Glutamatergic neuron (in vitro differentiated cells): ENCODE measurements at regions not wholly inside any gene's neighbourhood (a gene's known extent, or its start where the extent isn't known, plus 50 kb on each side); places are given as distances from the start of the nearest gene placed in this dataset.

ENCODE experiments used
- DNase-seq: peaks from one replicate; pipeline ENCODE4 v3.0.0; 2022
- H3K27ac Mint-ChIP-seq: one replicate; pipeline ENCODE4 v1.8.0; 2020; ENCODE audit warnings: mild to moderate bottlenecking, mixed read lengths, inconsistent platforms; ENCODE audit not compliant: unreplicated experiment
- H3K27me3 Mint-ChIP-seq: one replicate; pipeline ENCODE4 v1.8.0; 2020; ENCODE audit warnings: mild to moderate bottlenecking, moderate library complexity, mixed read lengths, inconsistent platforms; ENCODE audit not compliant: unreplicated experiment
- H3K36me3 Mint-ChIP-seq: one replicate; pipeline ENCODE4 v1.8.0; 2020; ENCODE audit warnings: mild to moderate bottlenecking, mixed read lengths, inconsistent platforms; ENCODE audit not compliant: unreplicated experiment
- H3K4me1 Mint-ChIP-seq: one replicate; pipeline ENCODE4 v1.8.0; 2020; ENCODE audit warnings: mild to moderate bottlenecking, low read depth, mixed read lengths, inconsistent platforms; ENCODE audit not compliant: unreplicated experiment
- H3K4me3 Mint-ChIP-seq: one replicate; pipeline ENCODE4 v1.8.0; 2020; ENCODE audit warnings: mild to moderate bottlenecking, mixed read lengths, inconsistent platforms; ENCODE audit not compliant: unreplicated experiment
- H3K9me3 Mint-ChIP-seq: one replicate; pipeline ENCODE4 v1.8.0; 2020; ENCODE audit warnings: mild to moderate bottlenecking, moderate library complexity, mixed read lengths, inconsistent platforms; ENCODE audit not compliant: unreplicated experiment
- TF ChIP-seq, protein P1 (sequence below): fragments of 200-600 bp; sonication (generic); IDR thresholded peaks from one replicate; pipeline ENCODE4 v1.5.0; 2021; ENCODE audit not compliant: partially characterized antibody, unreplicated experiment

DNA sequence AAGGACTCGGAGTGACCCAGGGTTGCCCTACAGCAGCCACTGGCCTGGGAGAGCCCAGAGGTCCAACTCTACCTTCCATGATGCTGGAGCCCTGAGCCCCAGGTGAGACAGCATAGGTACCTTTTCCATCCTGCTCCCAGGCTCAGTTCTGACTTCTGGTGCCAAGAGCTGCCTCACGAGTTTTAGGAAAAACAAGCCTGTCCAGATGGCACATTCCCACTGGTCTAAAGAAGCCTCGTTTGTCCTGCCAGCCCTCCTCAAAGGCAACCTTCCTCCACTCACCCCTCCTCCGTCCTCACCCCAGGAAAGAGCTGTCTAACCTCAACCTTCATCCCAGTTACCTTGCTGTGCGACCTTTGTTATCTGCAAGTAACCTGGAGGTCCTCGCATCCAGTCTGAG is 53.5 kb upstream of the PRELP start:
- Mint-ChIP-seq H3K4me1 (peaks cover 16% of the 10 kb centered on the region), H3K36me3 (no peaks in the 10 kb centered on the region), H3K4me3 (no peak overlapping the region), H3K27me3 (peaks cover 6% of the 10 kb centered on the region), H3K9me3 (peaks cover 4% of the 10 kb centered on the region), H3K27ac (no peak overlapping the region)
- TF ChIP-seq, protein P1, sequence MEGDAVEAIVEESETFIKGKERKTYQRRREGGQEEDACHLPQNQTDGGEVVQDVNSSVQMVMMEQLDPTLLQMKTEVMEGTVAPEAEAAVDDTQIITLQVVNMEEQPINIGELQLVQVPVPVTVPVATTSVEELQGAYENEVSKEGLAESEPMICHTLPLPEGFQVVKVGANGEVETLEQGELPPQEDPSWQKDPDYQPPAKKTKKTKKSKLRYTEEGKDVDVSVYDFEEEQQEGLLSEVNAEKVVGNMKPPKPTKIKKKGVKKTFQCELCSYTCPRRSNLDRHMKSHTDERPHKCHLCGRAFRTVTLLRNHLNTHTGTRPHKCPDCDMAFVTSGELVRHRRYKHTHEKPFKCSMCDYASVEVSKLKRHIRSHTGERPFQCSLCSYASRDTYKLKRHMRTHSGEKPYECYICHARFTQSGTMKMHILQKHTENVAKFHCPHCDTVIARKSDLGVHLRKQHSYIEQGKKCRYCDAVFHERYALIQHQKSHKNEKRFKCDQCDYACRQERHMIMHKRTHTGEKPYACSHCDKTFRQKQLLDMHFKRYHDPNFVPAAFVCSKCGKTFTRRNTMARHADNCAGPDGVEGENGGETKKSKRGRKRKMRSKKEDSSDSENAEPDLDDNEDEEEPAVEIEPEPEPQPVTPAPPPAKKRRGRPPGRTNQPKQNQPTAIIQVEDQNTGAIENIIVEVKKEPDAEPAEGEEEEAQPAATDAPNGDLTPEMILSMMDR, result no peak
- no peak for DNase-seq

DNA sequence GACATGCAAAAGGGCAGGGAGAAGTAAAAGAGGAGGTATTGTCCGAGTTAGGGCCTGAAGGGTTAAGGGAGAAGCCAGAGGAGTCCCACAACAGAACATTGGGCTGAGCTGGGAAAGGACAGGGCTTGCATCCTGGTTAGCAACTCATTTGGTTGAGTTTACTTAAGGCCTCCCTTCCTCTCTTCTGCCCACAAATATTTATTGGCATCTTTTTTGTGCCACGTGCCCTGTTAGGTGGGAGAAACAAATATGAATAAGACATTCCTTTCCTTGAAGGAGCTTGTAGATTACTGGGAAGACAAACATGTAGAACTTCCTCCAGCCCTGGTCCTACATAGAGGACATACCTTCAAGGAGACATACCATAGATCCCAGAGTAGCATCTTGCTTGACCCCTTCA is 53.0 kb upstream of the PRELP start:
- Mint-ChIP-seq H3K27me3 (peaks cover 6% of the 10 kb centered on the region), H3K36me3 (no peaks in the 10 kb centered on the region), H3K27ac (no peak overlapping the region), H3K4me3 (no peak overlapping the region), H3K4me1 (peaks cover 18% of the 10 kb centered on the region), H3K9me3 (peaks cover 4% of the 10 kb centered on the region)
- DNase-seq, result no peak
- TF ChIP-seq, protein P1, result no peak

DNA sequence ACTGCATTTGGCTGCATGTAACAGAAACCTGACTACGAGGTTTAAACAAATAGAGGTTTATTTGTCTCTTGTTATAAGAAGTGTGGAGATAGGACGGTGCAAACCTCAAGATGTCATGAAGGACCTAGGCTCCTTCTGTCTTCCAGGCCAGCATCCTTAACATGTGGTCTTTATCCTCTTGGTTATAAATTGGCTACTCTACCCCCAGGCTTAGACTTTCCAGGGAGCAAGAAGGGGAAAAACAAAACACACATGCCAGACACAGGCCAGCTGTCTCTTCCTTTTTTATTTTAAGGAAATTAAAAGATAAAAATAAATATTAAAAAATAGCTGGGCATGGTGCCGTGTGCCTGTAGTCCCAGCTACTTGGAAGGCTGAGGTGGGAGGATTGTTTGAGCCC is 51.3 kb upstream of the PRELP start:
- Mint-ChIP-seq H3K4me3 (no peak overlapping the region), H3K9me3 (peaks cover 4% of the 10 kb centered on the region), H3K36me3 (no peaks in the 10 kb centered on the region), H3K27me3 (peaks cover 6% of the 10 kb centered on the region), H3K4me1 (peaks cover 18% of the 10 kb centered on the region), H3K27ac (no peak overlapping the region)
- DNase-seq, result no peak
- TF ChIP-seq, protein P1, result no peak

DNA sequence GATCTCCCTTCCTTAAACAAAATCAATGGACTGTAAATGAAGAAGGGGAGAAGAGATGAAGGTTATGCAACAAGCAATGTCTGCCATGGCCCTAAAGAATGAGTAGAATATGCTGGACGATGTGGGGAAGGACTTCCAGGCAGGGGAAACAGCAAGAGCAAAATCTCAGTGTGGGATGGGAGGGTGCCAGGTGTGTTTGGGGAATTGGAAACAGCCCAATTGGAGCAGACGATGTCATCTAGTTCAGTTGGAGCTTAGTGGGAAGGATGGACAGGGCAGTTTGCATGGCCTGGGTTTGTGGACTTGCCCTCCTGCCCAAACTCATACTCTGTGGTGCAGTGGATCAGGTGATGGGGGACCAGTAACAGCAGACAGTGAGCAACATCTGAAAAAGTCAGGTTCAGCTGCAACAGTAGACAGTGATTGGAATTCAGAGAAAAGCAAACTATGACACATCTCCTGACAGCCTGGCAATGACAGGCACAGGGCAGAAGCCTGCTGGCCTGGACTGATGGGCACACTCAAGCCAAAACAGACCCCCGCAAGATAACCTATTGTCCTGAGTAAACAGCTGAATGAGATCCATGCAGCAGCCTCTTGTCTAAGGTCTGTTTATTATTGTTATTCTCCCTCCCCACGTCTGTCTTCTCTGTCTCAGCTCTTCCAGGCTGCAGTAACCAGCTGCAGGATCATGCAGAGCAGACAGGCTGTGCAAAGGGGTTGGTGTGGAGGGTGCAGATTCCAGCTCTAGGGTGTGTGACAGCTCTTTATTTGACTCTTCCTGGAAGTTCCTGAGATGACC is 50.5 kb upstream of the PRELP start:
- Mint-ChIP-seq H3K27me3 (peaks cover 6% of the 10 kb centered on the region), H3K9me3 (peaks cover 4% of the 10 kb centered on the region), H3K4me1 (peaks cover 18% of the 10 kb centered on the region), H3K4me3 (no peak overlapping the region), H3K36me3 (no peaks in the 10 kb centered on the region), H3K27ac (no peak overlapping the region)
- TF ChIP-seq, protein P1, result no peak
- no peak for DNase-seq

DNA sequence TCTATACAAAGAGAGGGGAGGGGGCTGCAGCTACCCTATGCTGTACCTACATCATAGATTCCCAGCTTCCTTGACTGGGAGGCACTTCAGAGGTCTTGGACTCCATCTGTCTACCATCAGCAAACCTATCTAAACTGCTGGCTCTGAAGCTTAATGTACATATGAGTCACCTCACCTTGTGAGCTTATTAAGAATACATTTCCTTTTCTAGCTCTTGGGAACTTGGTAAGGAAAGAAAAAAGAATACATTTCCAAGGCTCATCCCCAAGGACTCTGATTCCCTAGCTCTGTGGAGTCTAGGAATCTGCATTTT is 50.0 kb upstream of the PRELP start:
- DNase-seq, result no peak
- Mint-ChIP-seq H3K36me3 (no peaks in the 10 kb centered on the region), H3K9me3 (peaks cover 4% of the 10 kb centered on the region), H3K27ac (no peak overlapping the region), H3K4me1 (peaks cover 18% of the 10 kb centered on the region), H3K27me3 (peaks cover 4% of the 10 kb centered on the region), H3K4me3 (no peak overlapping the region)
- TF ChIP-seq, protein P1, result no peak
